Loucy (cell line): ENCODE measurements at regions not wholly inside any gene's neighbourhood (a gene's known extent, or its start where the extent isn't known, plus 50 kb on each side); places are given as distances from the start of the nearest gene placed in this dataset.
"Not testable (repeated sequence)": the region's sequence is repeated elsewhere in the genome, so short reads cannot be mapped to it uniquely, and the experiment has no call there.

Source experiments
- H2AFZ ChIP-seq: fragments of 200-600 bp; sonication (generic); 2 replicates; pipeline ENCODE4 v1.6.0; 2016; ENCODE audit warnings: antibody characterized with exemption, mild to moderate bottlenecking, low read length, moderate library complexity
- H3F3A ChIP-seq: fragments of 200-600 bp; 2 replicates; pipeline ENCODE4 v1.6.0; 2016; ENCODE audit warnings: antibody characterized with exemption, low read depth, mild to moderate bottlenecking
- H3K27me3 ChIP-seq: fragments of 200-600 bp; sonication (generic); 2 replicates; pipeline ENCODE4 v1.6.1; 2014; ENCODE audit warnings: low read length, mild to moderate bottlenecking; ENCODE audit not compliant: insufficient read depth, poor library complexity, severe bottlenecking
- H3K36me3 ChIP-seq: fragments of 200-600 bp; sonication (generic); 2 replicates; pipeline ENCODE4 v1.6.1; 2016; ENCODE audit warnings: low read length; ENCODE audit not compliant: insufficient read depth
- H3K4me1 ChIP-seq: fragments of 200-600 bp; sonication (generic); 2 replicates; pipeline ENCODE4 v1.5.1; 2014; ENCODE audit warnings: low read length, mild to moderate bottlenecking; ENCODE audit not compliant: insufficient read depth, poor library complexity, severe bottlenecking
- H3K4me2 ChIP-seq: fragments of 200-600 bp; sonication (generic); 2 replicates; pipeline ENCODE4 v1.6.0; 2014; ENCODE audit warnings: antibody characterized with exemption, low read length, low read depth, mild to moderate bottlenecking; ENCODE audit not compliant: poor library complexity, severe bottlenecking
- H3K4me3 ChIP-seq: fragments of 200-600 bp; sonication (generic); 2 replicates; pipeline ENCODE4 v1.5.1; 2014; ENCODE audit warnings: low read length, mild to moderate bottlenecking, mixed read lengths; ENCODE audit not compliant: poor library complexity, severe bottlenecking
- H3K79me2 ChIP-seq: fragments of 200-600 bp; sonication (generic); 2 replicates; pipeline ENCODE4 v1.6.1; 2014; ENCODE audit warnings: low read length; ENCODE audit not compliant: insufficient read depth
- H3K9ac ChIP-seq: fragments of 200-600 bp; sonication (generic); 2 replicates; pipeline ENCODE4 v1.6.0; 2014; ENCODE audit warnings: mild to moderate bottlenecking, low read depth, low read length, moderate library complexity; ENCODE audit not compliant: poor library complexity, severe bottlenecking
- H3K9me2 ChIP-seq: fragments of 200-600 bp; sonication (generic); replicated peaks from 2 replicates; pipeline ENCODE4 v1.6.1; 2016; ENCODE audit warnings: low read depth, low read length, mixed read lengths
- H3K9me3 ChIP-seq: fragments of 200-600 bp; sonication (generic); 2 replicates; pipeline ENCODE4 v1.6.1; 2014; ENCODE audit warnings: mild to moderate bottlenecking, antibody characterized with exemption, low read length, low read depth; ENCODE audit not compliant: insufficient read depth
- H4K20me1 ChIP-seq: fragments of 200-600 bp; sonication (generic); 2 replicates; pipeline ENCODE4 v1.6.0; 2014; ENCODE audit warnings: antibody characterized with exemption, low read length, mild to moderate bottlenecking; ENCODE audit not compliant: insufficient read depth, poor library complexity, severe bottlenecking
- CTCF ChIP-seq: fragments of 200-600 bp; sonication (generic); conservative IDR thresholded peaks from 2 replicates; pipeline ENCODE4 v1.5.1; 2014; ENCODE audit warnings: mild to moderate bottlenecking, antibody characterized with exemption, low read length
- EZH2phosphoT487 ChIP-seq: fragments of 200-600 bp; IDR thresholded peaks from 2 replicates; pipeline ENCODE4 v1.6.1; 2018; ENCODE audit warnings: antibody characterized with exemption, mild to moderate bottlenecking, moderate library complexity, borderline replicate concordance

- TF ChIP-seq CTCF (no peak), EZH2phosphoT487 (no peak)
- no peaks in the 10 kb centered on the region for H4K20me1 ChIP-seq
- H3K9ac ChIP-seq, result no peak overlapping the region
- H3K36me3 ChIP-seq, result no peaks in the 10 kb centered on the region
- no peaks in the 10 kb centered on the region for H3K9me3 ChIP-seq
- no peaks in the 10 kb centered on the region for H3K9me2 ChIP-seq
- no peak overlapping the region for H3K4me3 ChIP-seq
- no peak overlapping the region for H3K4me2 ChIP-seq
- no peaks in the 10 kb centered on the region for H3K79me2 ChIP-seq
- H3F3A ChIP-seq, result no peaks in the 10 kb centered on the region
- H2AFZ ChIP-seq, result no peak overlapping the region
- H3K4me1 ChIP-seq, result no peaks in the 10 kb centered on the region
- H3K27me3 ChIP-seq, result no peaks in the 10 kb centered on the region
These were observed 733.8 kb upstream of the CA10 start for GRCh38 chr17:52892334-52892733.

- Histone ChIP-seq H3K4me2 (no peak overlapping the region), H2AFZ (no peak overlapping the region), H4K20me1 (no peaks in the 10 kb centered on the region), H3K27me3 (no peaks in the 10 kb centered on the region), H3K9ac (no peak overlapping the region), H3K9me2 (no peaks in the 10 kb centered on the region), H3K9me3 (no peaks in the 10 kb centered on the region), H3K4me3 (no peak overlapping the region), H3F3A (no peaks in the 10 kb centered on the region), H3K4me1 (no peaks in the 10 kb centered on the region), H3K36me3 (no peaks in the 10 kb centered on the region), H3K79me2 (no peaks in the 10 kb centered on the region)
- TF ChIP-seq EZH2phosphoT487, result no peak
- no peak for TF ChIP-seq CTCF
These were observed 727.4 kb upstream of the CA10 start for GRCh38 chr17:52885882-52886281.

GRCh38 chr17:52883907-52884491 lies 725.5 kb upstream of the CA10 start:
- H3K4me3 ChIP-seq, H3K79me2 ChIP-seq, H3K9ac ChIP-seq, H3K4me1 ChIP-seq, H4K20me1 ChIP-seq, H3K9me3 ChIP-seq, H3K36me3 ChIP-seq, H3K27me3 ChIP-seq, H2AFZ ChIP-seq, H3K4me2 ChIP-seq, H3F3A ChIP-seq, H3K9me2 ChIP-seq: not testable (repeated sequence)

GRCh38 chr17:52846767-52847166 lies 688.3 kb upstream of the CA10 start:
- not testable (repeated sequence) for H3K79me2 ChIP-seq, H3K4me1 ChIP-seq, H3K4me3 ChIP-seq, H2AFZ ChIP-seq, H3K9me2 ChIP-seq, H3K4me2 ChIP-seq, H4K20me1 ChIP-seq, H3F3A ChIP-seq, H3K36me3 ChIP-seq, H3K27me3 ChIP-seq, H3K9me3 ChIP-seq, H3K9ac ChIP-seq
